ENCODE measurements at regions not wholly inside any gene's neighbourhood (a gene's known extent, or its start where the extent isn't known, plus 50 kb on each side); places are given as distances from the start of the nearest gene placed in this dataset.
"Not testable (repeated sequence)": the region's sequence is repeated elsewhere in the genome, so short reads cannot be mapped to it uniquely, and the experiment has no call there.

- Histone ChIP-seq H3K9ac (ENCODE audit: low read length) (no peak overlapping the region), H3K4me1 (ENCODE audit: control insufficient read depth, insufficient read depth, low read length) (no peaks in the 10 kb centered on the region), H3K9me3 (ENCODE audit: control insufficient read depth, low read length) (no peaks in the 10 kb centered on the region), H3K36me3 (ENCODE audit: control insufficient read depth, insufficient read depth, low read length) (no peaks in the 10 kb centered on the region), H3K27me3 (ENCODE audit: control insufficient read depth, insufficient read depth, low read length) (no peaks in the 10 kb centered on the region), H3K4me3 (ENCODE audit: low read length) (no peak overlapping the region)
These were observed 96.3 kb downstream of the OAT start for GRCh38 chr10:124322191-124322980.

GRCh38 chr10:124321433-124322089 lies 97.2 kb downstream of the OAT start:
- H3K4me1 ChIP-seq (ENCODE audit: control insufficient read depth, insufficient read depth, low read length): no peaks in the 10 kb centered on the region
- no peaks in the 10 kb centered on the region for H3K27me3 ChIP-seq (ENCODE audit: control insufficient read depth, insufficient read depth, low read length)
- no peaks in the 10 kb centered on the region for H3K9me3 ChIP-seq (ENCODE audit: control insufficient read depth, low read length)
- no peak overlapping the region for H3K4me3 ChIP-seq (ENCODE audit: low read length)
- H3K9ac ChIP-seq (ENCODE audit: low read length): no peak overlapping the region
- H3K36me3 ChIP-seq (ENCODE audit: control insufficient read depth, insufficient read depth, low read length): no peaks in the 10 kb centered on the region

- Histone ChIP-seq H3K9me3 (ENCODE audit: control insufficient read depth, low read length) (no peaks in the 10 kb centered on the region), H3K4me3 (ENCODE audit: low read length) (no peak overlapping the region), H3K27me3 (ENCODE audit: control insufficient read depth, insufficient read depth, low read length) (no peaks in the 10 kb centered on the region), H3K9ac (ENCODE audit: low read length) (no peak overlapping the region), H3K36me3 (ENCODE audit: control insufficient read depth, insufficient read depth, low read length) (no peaks in the 10 kb centered on the region), H3K4me1 (ENCODE audit: control insufficient read depth, insufficient read depth, low read length) (no peaks in the 10 kb centered on the region)
These were observed 97.8 kb downstream of the OAT start for GRCh38 chr10:124320778-124321432.

GRCh38 chr10:124319926-124320391 lies 98.8 kb downstream of the OAT start:
- Histone ChIP-seq H3K4me3 (ENCODE audit: low read length) (no peak overlapping the region), H3K36me3 (ENCODE audit: control insufficient read depth, insufficient read depth, low read length) (no peaks in the 10 kb centered on the region), H3K27me3 (ENCODE audit: control insufficient read depth, insufficient read depth, low read length) (no peaks in the 10 kb centered on the region), H3K9ac (ENCODE audit: low read length) (no peak overlapping the region), H3K9me3 (ENCODE audit: control insufficient read depth, low read length) (no peaks in the 10 kb centered on the region), H3K4me1 (ENCODE audit: control insufficient read depth, insufficient read depth, low read length) (no peaks in the 10 kb centered on the region)

- H3K36me3 ChIP-seq (ENCODE audit: control insufficient read depth, insufficient read depth, low read length); H3K9me3 ChIP-seq (ENCODE audit: control insufficient read depth, low read length); H3K4me3 ChIP-seq (ENCODE audit: low read length); H3K9ac ChIP-seq (ENCODE audit: low read length); H3K27me3 ChIP-seq (ENCODE audit: control insufficient read depth, insufficient read depth, low read length); H3K4me1 ChIP-seq (ENCODE audit: control insufficient read depth, insufficient read depth, low read length): not testable (repeated sequence)
These were observed 99.2 kb downstream of the OAT start for GRCh38 chr10:124319520-124319919.

GRCh38 chr10:124318811-124319210 lies 99.9 kb downstream of the OAT start:
- Histone ChIP-seq H3K4me3 (ENCODE audit: low read length) (no peak overlapping the region), H3K4me1 (ENCODE audit: control insufficient read depth, insufficient read depth, low read length) (no peaks in the 10 kb centered on the region), H3K27me3 (ENCODE audit: control insufficient read depth, insufficient read depth, low read length) (no peaks in the 10 kb centered on the region), H3K9ac (ENCODE audit: low read length) (no peak overlapping the region), H3K36me3 (ENCODE audit: control insufficient read depth, insufficient read depth, low read length) (no peaks in the 10 kb centered on the region), H3K9me3 (ENCODE audit: control insufficient read depth, low read length) (no peaks in the 10 kb centered on the region)

- Histone ChIP-seq H3K9me3 (ENCODE audit: control insufficient read depth, low read length) (no peaks in the 10 kb centered on the region), H3K4me1 (ENCODE audit: control insufficient read depth, insufficient read depth, low read length) (no peaks in the 10 kb centered on the region), H3K36me3 (ENCODE audit: control insufficient read depth, insufficient read depth, low read length) (no peaks in the 10 kb centered on the region), H3K27me3 (ENCODE audit: control insufficient read depth, insufficient read depth, low read length) (no peaks in the 10 kb centered on the region), H3K9ac (ENCODE audit: low read length) (no peak overlapping the region), H3K4me3 (ENCODE audit: low read length) (no peak overlapping the region)
These were observed 100.6 kb downstream of the OAT start for GRCh38 chr10:124318076-124318475.

- no peaks in the 10 kb centered on the region for H3K36me3 ChIP-seq (ENCODE audit: control insufficient read depth, insufficient read depth, low read length)
- no peaks in the 10 kb centered on the region for H3K27me3 ChIP-seq (ENCODE audit: control insufficient read depth, insufficient read depth, low read length)
- H3K9me3 ChIP-seq (ENCODE audit: control insufficient read depth, low read length): no peaks in the 10 kb centered on the region
- no peaks in the 10 kb centered on the region for H3K4me1 ChIP-seq (ENCODE audit: control insufficient read depth, insufficient read depth, low read length)
- H3K4me3 ChIP-seq (ENCODE audit: low read length): no peak overlapping the region
- H3K9ac ChIP-seq (ENCODE audit: low read length): no peak overlapping the region
These were observed 102.4 kb downstream of the OAT start for GRCh38 chr10:124316326-124316725.

- Histone ChIP-seq H3K4me1 (ENCODE audit: control insufficient read depth, insufficient read depth, low read length) (no peaks in the 10 kb centered on the region), H3K4me3 (ENCODE audit: low read length) (no peak overlapping the region), H3K27me3 (ENCODE audit: control insufficient read depth, insufficient read depth, low read length) (no peaks in the 10 kb centered on the region), H3K9me3 (ENCODE audit: control insufficient read depth, low read length) (no peaks in the 10 kb centered on the region), H3K9ac (ENCODE audit: low read length) (no peak overlapping the region), H3K36me3 (ENCODE audit: control insufficient read depth, insufficient read depth, low read length) (no peaks in the 10 kb centered on the region)
These were observed 103.0 kb downstream of the OAT start for GRCh38 chr10:124315591-124316270.

- Histone ChIP-seq H3K9ac (ENCODE audit: low read length) (no peak overlapping the region), H3K27me3 (ENCODE audit: control insufficient read depth, insufficient read depth, low read length) (no peaks in the 10 kb centered on the region), H3K4me1 (ENCODE audit: control insufficient read depth, insufficient read depth, low read length) (no peaks in the 10 kb centered on the region), H3K4me3 (ENCODE audit: low read length) (no peak overlapping the region), H3K36me3 (ENCODE audit: control insufficient read depth, insufficient read depth, low read length) (no peaks in the 10 kb centered on the region), H3K9me3 (ENCODE audit: control insufficient read depth, low read length) (no peaks in the 10 kb centered on the region)
These were observed 105.3 kb downstream of the OAT start for GRCh38 chr10:124313374-124313773.

- H3K4me1 ChIP-seq (ENCODE audit: control insufficient read depth, insufficient read depth, low read length): no peaks in the 10 kb centered on the region
- H3K36me3 ChIP-seq (ENCODE audit: control insufficient read depth, insufficient read depth, low read length): no peaks in the 10 kb centered on the region
- no peaks in the 10 kb centered on the region for H3K9me3 ChIP-seq (ENCODE audit: control insufficient read depth, low read length)
- no peak overlapping the region for H3K9ac ChIP-seq (ENCODE audit: low read length)
- no peaks in the 10 kb centered on the region for H3K27me3 ChIP-seq (ENCODE audit: control insufficient read depth, insufficient read depth, low read length)
- no peak overlapping the region for H3K4me3 ChIP-seq (ENCODE audit: low read length)
These were observed 109.9 kb downstream of the OAT start for GRCh38 chr10:124308811-124309210.
